ENCODE measurements at regions not wholly inside any gene's neighbourhood (a gene's known extent, or its start where the extent isn't known, plus 50 kb on each side); places are given as distances from the start of the nearest gene placed in this dataset.

GRCh38 chr16:82384949-82385348, 214.9 kb upstream of the MPHOSPH6 start:
- DNase-seq, result no peak
- POLR2A ChIA-PET (ENCODE audit: unreplicated experiment), result no interaction called here
- Histone ChIP-seq H3K4me3 (ENCODE audit: insufficient read depth, low read depth, low read length) (no peak overlapping the region), H3K79me1 (ENCODE audit: low read depth in 1 of 2, low read length in 2 of 2) (no peaks in the 10 kb centered on the region), H3K4ac (ENCODE audit: low read depth, low read length) (no peak overlapping the region), H4K91ac (ENCODE audit: insufficient read depth, low read depth, low read length) (no peak overlapping the region), H3K14ac (replicated peaks; ENCODE audit: low read depth, low read length) (no peak overlapping the region), H2AFZ (replicated peaks; ENCODE audit: low read length, poor library complexity) (no peak overlapping the region), H2BK20ac (ENCODE audit: low read depth, low read length) (no peak overlapping the region), H4K20me1 (ENCODE audit: insufficient read depth, low read length) (no peaks in the 10 kb centered on the region), H4K8ac (ENCODE audit: low read depth in 2 of 2, low read length in 2 of 2) (no peak overlapping the region), H3K27ac (ENCODE audit: insufficient read depth, low read length) (no peak overlapping the region), H3K27me3 (ENCODE audit: control insufficient read depth, insufficient read depth, low read length) (no peaks in the 10 kb centered on the region), H2BK15ac (ENCODE audit: low read depth, low read length) (no peak overlapping the region), H2AK5ac (ENCODE audit: low read depth, low read length) (no peak overlapping the region), H3K56ac (ENCODE audit: extremely low read depth, insufficient read depth, low read length) (no peak overlapping the region), H4K5ac (ENCODE audit: low read depth, low read length) (no peak overlapping the region), H2BK120ac (ENCODE audit: low read depth, low read length) (no peak overlapping the region), H2AK9ac (replicated peaks; ENCODE audit: low read depth, low read length, poor library complexity) (no peak overlapping the region), H2BK5ac (ENCODE audit: low read depth, low read length, poor library complexity, severe bottlenecking) (no peak overlapping the region), H3K4me1 (ENCODE audit: control insufficient read depth, insufficient read depth, low read length) (no peaks in the 10 kb centered on the region), H3K23ac (ENCODE audit: low read depth, low read length) (no peak overlapping the region), H3K36me3 (ENCODE audit: control insufficient read depth, insufficient read depth, low read length) (no peaks in the 10 kb centered on the region), H3K9me1 (ENCODE audit: insufficient read depth, low read length) (no peaks in the 10 kb centered on the region), H3K4me2 (ENCODE audit: low read depth, low read length) (no peak overlapping the region), H3K18ac (ENCODE audit: low read depth, low read length) (no peak overlapping the region), H3K9ac (ENCODE audit: low read depth, low read length) (no peak overlapping the region), H3K9me3 (ENCODE audit: control insufficient read depth, insufficient read depth, low read length) (no peaks in the 10 kb centered on the region)
- CTCF ChIA-PET, result no interaction called here
- BruUV-seq (replicated peaks), result no TSS peak
- no CpG with 5 or more reads among the region's 4 CpGs for WGBS, 2 experiments (ENCODE audit: extremely low coverage in 2 of 2, insufficient read length in 1 of 2)
- intact Hi-C loops (cut with micrococcal nuclease), result no loop called here
- dilution Hi-C loops (cut with HindIII; ENCODE audit: low sequenced_read_pairs, unreplicated experiment), result no loop called here
- no peak for TF ChIP-seq MAFK (IDR thresholded peaks at IDR 0.05; ENCODE audit: low read depth, low read length)
- no peak for TF ChIP-seq RFX5 (IDR thresholded peaks at IDR 0.05; ENCODE audit: low read depth, low read length)
- in situ Hi-C loops (cut with MboI; ENCODE audit: low sequenced_read_pairs), result no loop called here
- no peak for ATAC-seq (ENCODE audit: low read depth)
